Lower lobe of right lung (tissue), 2 donors: ENCODE measurements at regions not wholly inside any gene's neighbourhood (a gene's known extent, or its start where the extent isn't known, plus 50 kb on each side); places are given as distances from the start of the nearest gene placed in this dataset.
"Not testable (repeated sequence)": the region's sequence is repeated elsewhere in the genome, so short reads cannot be mapped to it uniquely, and the experiment has no call there.

Experiments used
- ATAC-seq, 2 donors: fragments of 200-7000 bp; cut with Tn5 transposase; one replicate each; pipeline ENCODE4 v1.9.1; 2020 to 2022; ENCODE audit warnings: mild to moderate bottlenecking in 2 of 2, moderate library complexity in 2 of 2
- DNase-seq: peaks from one replicate; pipeline ENCODE4 v3.0.0-alpha.2; 2020
- H3K27ac ChIP-seq: fragments of 200-600 bp; one replicate; pipeline ENCODE4 v1.8.0; 2022
- H3K27me3 ChIP-seq: fragments of 200-600 bp; one replicate; pipeline ENCODE4 v1.8.0; 2022; ENCODE audit warnings: low read depth
- H3K36me3 ChIP-seq: fragments of 200-600 bp; one replicate; pipeline ENCODE4 v1.8.0; 2022; ENCODE audit warnings: mild to moderate bottlenecking
- H3K4me1 ChIP-seq: fragments of 200-600 bp; one replicate; pipeline ENCODE4 v1.8.0; 2022
- H3K4me3 ChIP-seq: fragments of 200-600 bp; one replicate; pipeline ENCODE4 v1.8.0; 2022; ENCODE audit warnings: mild to moderate bottlenecking
- H3K9me3 ChIP-seq: fragments of 200-600 bp; one replicate; pipeline ENCODE4 v1.8.0; 2022
- intact Hi-C: fragments of 100-400 bp; cut with DNase I; formaldehyde crosslinking; loops from one replicate; pipeline ENCODE4 v1.11.0; 2022
- TF ChIP-seq, protein P1 (sequence below): fragments of 200-600 bp; IDR thresholded peaks from one replicate; pipeline ENCODE4 v1.8.0; 2022; ENCODE audit warnings: antibody characterized with exemption, mild to moderate bottlenecking
- donor health status: DM: no; HTN: yes; CAD: no; lungs with severe emphysema.

- Histone ChIP-seq H3K27ac (no peak overlapping the region), H3K27me3 (no peaks in the 10 kb centered on the region), H3K36me3 (no peaks in the 10 kb centered on the region), H3K4me1 (no peaks in the 10 kb centered on the region), H3K4me3 (no peak overlapping the region), H3K9me3 (no peaks in the 10 kb centered on the region)
- no peak for ATAC-seq
- intact Hi-C loops, result no loop called here
- TF ChIP-seq, protein P1, sequence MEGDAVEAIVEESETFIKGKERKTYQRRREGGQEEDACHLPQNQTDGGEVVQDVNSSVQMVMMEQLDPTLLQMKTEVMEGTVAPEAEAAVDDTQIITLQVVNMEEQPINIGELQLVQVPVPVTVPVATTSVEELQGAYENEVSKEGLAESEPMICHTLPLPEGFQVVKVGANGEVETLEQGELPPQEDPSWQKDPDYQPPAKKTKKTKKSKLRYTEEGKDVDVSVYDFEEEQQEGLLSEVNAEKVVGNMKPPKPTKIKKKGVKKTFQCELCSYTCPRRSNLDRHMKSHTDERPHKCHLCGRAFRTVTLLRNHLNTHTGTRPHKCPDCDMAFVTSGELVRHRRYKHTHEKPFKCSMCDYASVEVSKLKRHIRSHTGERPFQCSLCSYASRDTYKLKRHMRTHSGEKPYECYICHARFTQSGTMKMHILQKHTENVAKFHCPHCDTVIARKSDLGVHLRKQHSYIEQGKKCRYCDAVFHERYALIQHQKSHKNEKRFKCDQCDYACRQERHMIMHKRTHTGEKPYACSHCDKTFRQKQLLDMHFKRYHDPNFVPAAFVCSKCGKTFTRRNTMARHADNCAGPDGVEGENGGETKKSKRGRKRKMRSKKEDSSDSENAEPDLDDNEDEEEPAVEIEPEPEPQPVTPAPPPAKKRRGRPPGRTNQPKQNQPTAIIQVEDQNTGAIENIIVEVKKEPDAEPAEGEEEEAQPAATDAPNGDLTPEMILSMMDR, result no peak
- no peak for DNase-seq
These were observed 471.7 kb downstream of the CBLN4 start for GRCh38 chr20:55533632-55534031.

DNA sequence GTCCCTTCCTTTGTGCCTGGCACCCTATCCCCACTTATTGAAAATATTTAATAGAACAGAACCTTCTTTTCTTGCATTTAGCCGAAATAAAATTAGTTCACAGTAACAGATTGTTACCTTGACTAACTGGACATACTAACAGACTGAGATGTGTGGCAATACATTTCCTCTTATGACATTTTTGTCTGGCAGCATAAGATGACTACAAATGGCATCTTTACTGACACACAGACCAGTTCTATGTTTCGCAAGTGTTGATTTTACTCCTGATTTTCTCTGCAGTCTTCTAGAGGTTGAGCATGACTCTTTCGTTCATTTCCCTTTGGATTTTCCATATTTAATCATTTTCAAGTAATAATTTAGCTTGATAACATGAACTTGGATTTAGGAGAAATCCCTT is 474.6 kb downstream of the CBLN4 start:
- Histone ChIP-seq H3K27ac (no peak overlapping the region), H3K4me1 (no peaks in the 10 kb centered on the region), H3K36me3 (no peaks in the 10 kb centered on the region), H3K27me3 (no peaks in the 10 kb centered on the region), H3K9me3 (no peaks in the 10 kb centered on the region), H3K4me3 (no peak overlapping the region)
- ATAC-seq, result no peak
- no peak for DNase-seq
- intact Hi-C loops, result no loop called here
- TF ChIP-seq, protein P1, result no peak

DNA sequence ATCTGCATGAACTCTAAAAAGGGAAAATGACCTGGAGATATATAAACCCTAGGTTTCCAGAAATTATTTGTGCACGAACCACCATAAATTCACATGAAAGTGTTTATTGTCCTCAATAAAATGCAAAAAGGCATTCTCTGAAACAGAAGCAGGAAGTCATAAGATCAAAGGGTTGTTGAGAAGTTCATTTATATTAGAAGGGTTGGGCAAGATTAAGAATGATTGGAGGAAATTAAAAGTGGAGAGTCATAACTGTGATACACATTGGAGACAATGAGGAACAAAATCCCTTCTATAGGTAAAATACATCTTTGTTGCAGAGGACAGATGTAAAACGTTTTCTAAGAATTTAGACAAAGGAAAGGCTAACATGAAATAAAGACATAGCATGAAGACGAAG is 476.8 kb downstream of the CBLN4 start:
- no peaks in the 10 kb centered on the region for H3K27me3 ChIP-seq
- no peak overlapping the region for H3K4me3 ChIP-seq
- ATAC-seq, result no peak
- no peak overlapping the region for H3K27ac ChIP-seq
- TF ChIP-seq, protein P1, result no peak
- H3K36me3 ChIP-seq, result no peaks in the 10 kb centered on the region
- intact Hi-C loops, result no loop called here
- H3K9me3 ChIP-seq, result no peaks in the 10 kb centered on the region
- no peak for DNase-seq
- H3K4me1 ChIP-seq, result no peaks in the 10 kb centered on the region

GRCh38 chr20:55522296-55522815 is 483.0 kb downstream of the CBLN4 start:
- no peak for DNase-seq
- ATAC-seq, result no peak
- TF ChIP-seq, protein P1, result no peak
- no peak overlapping the region for H3K27ac ChIP-seq
- no peaks in the 10 kb centered on the region for H3K36me3 ChIP-seq
- H3K27me3 ChIP-seq, result no peaks in the 10 kb centered on the region
- no peaks in the 10 kb centered on the region for H3K4me1 ChIP-seq
- H3K4me3 ChIP-seq, result no peak overlapping the region
- no peaks in the 10 kb centered on the region for H3K9me3 ChIP-seq
- intact Hi-C loops, result no loop called here

- H3K36me3 ChIP-seq, H3K27me3 ChIP-seq, DNase-seq, ATAC-seq, intact Hi-C loops, H3K27ac ChIP-seq, H3K4me1 ChIP-seq, H3K9me3 ChIP-seq, H3K4me3 ChIP-seq: not testable (repeated sequence)
These were observed 487.7 kb downstream of the CBLN4 start for GRCh38 chr20:55517584-55517983.

DNA sequence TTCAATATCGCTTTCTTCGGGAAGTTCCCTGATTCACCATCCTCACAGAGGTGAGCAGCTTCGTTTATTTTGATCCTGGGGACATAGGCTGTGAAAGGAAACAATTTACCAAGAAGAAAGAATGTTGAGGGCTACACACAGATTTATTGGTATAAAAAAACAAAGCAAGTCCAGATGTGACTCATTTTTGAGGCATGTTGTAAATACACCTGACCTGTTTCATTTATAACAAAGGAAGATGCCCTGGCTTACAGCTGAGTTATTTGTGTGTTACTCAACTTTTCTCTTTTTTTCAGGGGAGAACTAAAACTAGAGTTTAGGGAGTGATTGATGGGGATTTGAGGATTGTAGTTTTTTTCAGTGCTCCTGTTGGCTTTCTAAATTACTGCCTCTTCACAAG is 489.5 kb downstream of the CBLN4 start:
- no peak for ATAC-seq

More for the DNA sequence above, 489.5 kb downstream of the CBLN4 start:
- no peak overlapping the region for H3K27ac ChIP-seq
- no peak for DNase-seq
- no peaks in the 10 kb centered on the region for H3K9me3 ChIP-seq
- no peaks in the 10 kb centered on the region for H3K4me1 ChIP-seq
- intact Hi-C loops, result no loop called here
- H3K4me3 ChIP-seq, result no peak overlapping the region
- H3K27me3 ChIP-seq, result no peaks in the 10 kb centered on the region
- no peaks in the 10 kb centered on the region for H3K36me3 ChIP-seq
- TF ChIP-seq, protein P1, result no peak
